ENCODE measurements at regions not wholly inside any gene's neighbourhood (a gene's known extent, or its start where the extent isn't known, plus 50 kb on each side); places are given as distances from the start of the nearest gene placed in this dataset.

- TF ChIP-seq EP300 (IDR thresholded peaks at IDR 0.05) (no peak), POLR2A (IDR thresholded peaks at IDR 0.05) (no peak), CTCF (IDR thresholded peaks at IDR 0.05) (no peak)
- no peaks in the 10 kb centered on the region for H3K27me3 ChIP-seq
- no peak for DNase-seq
- no peaks in the 10 kb centered on the region for H3K9me3 ChIP-seq
- intact Hi-C loops (cut with DNase I): no loop called here
- H3K4me3 ChIP-seq: no peak overlapping the region
- H3K36me3 ChIP-seq: no peaks in the 10 kb centered on the region
- WGBS, 3 donors: 67 to 69% (median 68%) methylated on average over 5 of the region's 5 CpGs
- no peak overlapping the region for H3K27ac ChIP-seq
- H3K4me1 ChIP-seq (ENCODE audit: insufficient read depth): no peaks in the 10 kb centered on the region
Measured at GRCh38 chr13:76175961-76176725, 540.0 kb downstream of the LMO7 start.

- H3K4me1 ChIP-seq (ENCODE audit: insufficient read depth): no peaks in the 10 kb centered on the region
- no peak overlapping the region for H3K4me3 ChIP-seq
- no peaks in the 10 kb centered on the region for H3K36me3 ChIP-seq
- intact Hi-C loops (cut with DNase I): no loop called here
- no peak for TF ChIP-seq CTCF (IDR thresholded peaks at IDR 0.05)
- no peak for TF ChIP-seq POLR2A (IDR thresholded peaks at IDR 0.05)
- TF ChIP-seq EP300 (IDR thresholded peaks at IDR 0.05): no peak
- 85 to 93% (median 92%) methylated on average over 3 of the region's 3 CpGs for WGBS, 3 donors
- no peak for DNase-seq
- no peaks in the 10 kb centered on the region for H3K9me3 ChIP-seq
- H3K27me3 ChIP-seq: no peaks in the 10 kb centered on the region
- H3K27ac ChIP-seq: no peak overlapping the region
Measured at GRCh38 chr13:76168661-76169060, 532.5 kb downstream of the LMO7 start.

GRCh38 chr13:76164290-76164689, 528.2 kb downstream of the LMO7 start:
- H3K9me3 ChIP-seq: no peaks in the 10 kb centered on the region
- no peaks in the 10 kb centered on the region for H3K27me3 ChIP-seq
- H3K4me1 ChIP-seq (ENCODE audit: insufficient read depth): peaks cover 1% of the 10 kb centered on the region
- H3K36me3 ChIP-seq: no peaks in the 10 kb centered on the region
- 81 to 96% (median 91%) methylated on average over 3 of the region's 3 CpGs for WGBS, 3 donors
- TF ChIP-seq CTCF (IDR thresholded peaks at IDR 0.05) (no peak), POLR2A (IDR thresholded peaks at IDR 0.05) (no peak), EP300 (IDR thresholded peaks at IDR 0.05) (no peak)
- H3K27ac ChIP-seq: no peak overlapping the region
- intact Hi-C loops (cut with DNase I): no loop called here
- no peak for DNase-seq
- H3K4me3 ChIP-seq: no peak overlapping the region

GRCh38 chr13:76163761-76164160, 527.6 kb downstream of the LMO7 start:
- H3K36me3 ChIP-seq: no peaks in the 10 kb centered on the region
- no peaks in the 10 kb centered on the region for H3K9me3 ChIP-seq
- TF ChIP-seq CTCF (IDR thresholded peaks at IDR 0.05): no peak
- TF ChIP-seq EP300 (IDR thresholded peaks at IDR 0.05): no peak
- no peak for TF ChIP-seq POLR2A (IDR thresholded peaks at IDR 0.05)
- no peak for DNase-seq
- 58 to 66% (median 59%) methylated on average over 2 of the region's 2 CpGs for WGBS, 3 donors
- H3K4me1 ChIP-seq (ENCODE audit: insufficient read depth): peaks cover 1% of the 10 kb centered on the region
- H3K27me3 ChIP-seq: no peaks in the 10 kb centered on the region
- H3K4me3 ChIP-seq: no peak overlapping the region
- intact Hi-C loops (cut with DNase I): no loop called here
- H3K27ac ChIP-seq: no peak overlapping the region

Measured in ovary (tissue), 7 donors.